Caco-2 (cell line): ENCODE measurements at regions not wholly inside any gene's neighbourhood (a gene's known extent, or its start where the extent isn't known, plus 50 kb on each side); places are given as distances from the start of the nearest gene placed in this dataset.

Experiments
- BruUV-seq: library from RNA; stranded (reverse); fragments of 400-500 nt; replicated peaks from 2 replicates; lab custom pipeline; 2021; lab: Mats Ljungman, UMichigan
- CTCF ChIA-PET: fragments of 300-600 bp; sonication (Branson Sonifier 250); formaldehyde crosslinking; loops from one replicate; lab custom pipeline; 2022; ENCODE audit warnings: antibody characterized with exemption; lab: Charles Lee
- POLR2A ChIA-PET: fragments of 300-600 bp; sonication (Branson Sonifier 250); formaldehyde crosslinking; loops from one replicate; lab custom pipeline; 2022; ENCODE audit warnings: antibody characterized with exemption; lab: Charles Lee
- DNase-seq, 2 experiments: peaks; one replicate each; pipeline versions ENCODE4 v3.0.0 to v3.0.0-alpha.2; 2020 to 2022
- H3K27me3 ChIP-seq: replicated peaks from 2 replicates; pipeline ENCODE4 v1.6.0; 2011; ENCODE audit warnings: low read length; ENCODE audit not compliant: control insufficient read depth, insufficient read depth
- H3K36me3 ChIP-seq: 2 replicates; pipeline ENCODE4 v1.5.1; 2011; ENCODE audit warnings: low read length; ENCODE audit not compliant: control insufficient read depth, insufficient read depth
- H3K4me1 ChIP-seq: fragments of 250-450 bp; sonication (Bioruptor Pico); 2 replicates; pipeline ENCODE4 v1.5.1; 2020; ENCODE audit warnings: mild to moderate bottlenecking
- H3K4me3 ChIP-seq: 2 replicates; pipeline ENCODE4 v1.5.1; 2011; ENCODE audit warnings: low read depth, mild to moderate bottlenecking, control low read depth, low read length
- H3K9me3 ChIP-seq: fragments of 250-450 bp; sonication (Bioruptor Pico); 2 replicates; pipeline ENCODE4 v1.5.1; 2020; ENCODE audit warnings: mild to moderate bottlenecking, moderate library complexity
- H3K27ac Mint-ChIP-seq: one replicate; pipeline ENCODE4 v1.8.0; 2022; ENCODE audit warnings: mixed read lengths; ENCODE audit not compliant: unreplicated experiment
- H3K27me3 Mint-ChIP-seq: one replicate; pipeline ENCODE4 v1.8.0; 2022; ENCODE audit warnings: mixed read lengths; ENCODE audit not compliant: insufficient read depth, unreplicated experiment
- H3K36me3 Mint-ChIP-seq: one replicate; pipeline ENCODE4 v1.8.0; 2022; ENCODE audit warnings: mild to moderate bottlenecking, mixed read lengths; ENCODE audit not compliant: insufficient read depth, unreplicated experiment
- H3K4me1 Mint-ChIP-seq: one replicate; pipeline ENCODE4 v1.8.0; 2022; ENCODE audit warnings: low read depth, mixed read lengths; ENCODE audit not compliant: unreplicated experiment
- H3K4me3 Mint-ChIP-seq: one replicate; pipeline ENCODE4 v1.8.0; 2022; ENCODE audit warnings: mild to moderate bottlenecking, moderate library complexity, mixed read lengths; ENCODE audit not compliant: unreplicated experiment
- H3K9me3 Mint-ChIP-seq: one replicate; pipeline ENCODE4 v1.8.0; 2022; ENCODE audit warnings: mixed read lengths; ENCODE audit not compliant: unreplicated experiment
- CTCF ChIP-seq, 2 experiments: fragments of 200-600 bp in 1 of 2; IDR thresholded peaks; 1 replicate in 1 of 2; 2 replicates in 1 of 2; pipeline versions ENCODE4 v1.5.1 to v1.8.0; 2011 to 2022; ENCODE audit warnings: antibody characterized with exemption in 1 of 2, control low read depth in 1 of 2, inconsistent platforms in 1 of 2, low read depth in 1 of 2, low read length in 1 of 2, mild to moderate bottlenecking in 1 of 2, moderate library complexity in 1 of 2; ENCODE audit not compliant: insufficient read depth in 1 of 2, severe bottlenecking in 1 of 2, unreplicated experiment in 1 of 2
- intact Hi-C: fragments of 100-400 bp; cut with micrococcal nuclease; formaldehyde crosslinking; loops from one replicate; pipeline ENCODE4 v1.10.0; 2022; ENCODE audit not compliant: unreplicated experiment

GRCh38 chr9:93822229-93822628 lies 132.9 kb downstream of the BARX1 start:
- CTCF ChIA-PET, result no interaction called here
- Histone ChIP-seq H3K4me3 (no peak overlapping the region), H3K4me1 (no peaks in the 10 kb centered on the region), H3K9me3 (no peaks in the 10 kb centered on the region), H3K27me3 (no peaks in the 10 kb centered on the region), H3K36me3 (no peaks in the 10 kb centered on the region)
- peaks cover 7% of the 10 kb centered on the region for H3K27me3 Mint-ChIP-seq
- H3K4me3 Mint-ChIP-seq, result no peak overlapping the region
- no peaks in the 10 kb centered on the region for H3K9me3 Mint-ChIP-seq
- intact Hi-C loops, result no loop called here
- no peak for TF ChIP-seq CTCF (IDR thresholded peaks at IDR 0.05; ENCODE audit: insufficient read depth in 1 of 2, low read depth in 1 of 2, low read length in 1 of 2, severe bottlenecking in 1 of 2, unreplicated experiment in 1 of 2)
- H3K4me1 Mint-ChIP-seq, result no peaks in the 10 kb centered on the region
- no peak overlapping the region for H3K27ac Mint-ChIP-seq
- no peak for DNase-seq
- BruUV-seq, result no TSS peak
- POLR2A ChIA-PET, result no interaction called here
- H3K36me3 Mint-ChIP-seq, result no peaks in the 10 kb centered on the region

- no peak overlapping the region for H3K4me3 ChIP-seq
- H3K4me3 Mint-ChIP-seq, result no peak overlapping the region
- CTCF ChIA-PET, result no interaction called here
- peaks cover 7% of the 10 kb centered on the region for H3K27me3 Mint-ChIP-seq
- no peaks in the 10 kb centered on the region for H3K36me3 Mint-ChIP-seq
- H3K27me3 ChIP-seq, result no peaks in the 10 kb centered on the region
- no peaks in the 10 kb centered on the region for H3K4me1 ChIP-seq
- no peaks in the 10 kb centered on the region for H3K9me3 Mint-ChIP-seq
- TF ChIP-seq CTCF (IDR thresholded peaks at IDR 0.05; ENCODE audit: insufficient read depth in 1 of 2, low read depth in 1 of 2, low read length in 1 of 2, severe bottlenecking in 1 of 2, unreplicated experiment in 1 of 2), result no peak
- no peak overlapping the region for H3K27ac Mint-ChIP-seq
- H3K4me1 Mint-ChIP-seq, result no peaks in the 10 kb centered on the region
- DNase-seq, result no peak
- POLR2A ChIA-PET, result no interaction called here
- no peaks in the 10 kb centered on the region for H3K36me3 ChIP-seq
- no TSS peak for BruUV-seq
- H3K9me3 ChIP-seq, result no peaks in the 10 kb centered on the region
- intact Hi-C loops, result loop anchor here (2.0 kb wide), 1 partner anchor 141 kb away; no protein-coding TSS in a partner anchor
Measured at GRCh38 chr9:93821307-93821703, 133.8 kb downstream of the BARX1 start.

DNA sequence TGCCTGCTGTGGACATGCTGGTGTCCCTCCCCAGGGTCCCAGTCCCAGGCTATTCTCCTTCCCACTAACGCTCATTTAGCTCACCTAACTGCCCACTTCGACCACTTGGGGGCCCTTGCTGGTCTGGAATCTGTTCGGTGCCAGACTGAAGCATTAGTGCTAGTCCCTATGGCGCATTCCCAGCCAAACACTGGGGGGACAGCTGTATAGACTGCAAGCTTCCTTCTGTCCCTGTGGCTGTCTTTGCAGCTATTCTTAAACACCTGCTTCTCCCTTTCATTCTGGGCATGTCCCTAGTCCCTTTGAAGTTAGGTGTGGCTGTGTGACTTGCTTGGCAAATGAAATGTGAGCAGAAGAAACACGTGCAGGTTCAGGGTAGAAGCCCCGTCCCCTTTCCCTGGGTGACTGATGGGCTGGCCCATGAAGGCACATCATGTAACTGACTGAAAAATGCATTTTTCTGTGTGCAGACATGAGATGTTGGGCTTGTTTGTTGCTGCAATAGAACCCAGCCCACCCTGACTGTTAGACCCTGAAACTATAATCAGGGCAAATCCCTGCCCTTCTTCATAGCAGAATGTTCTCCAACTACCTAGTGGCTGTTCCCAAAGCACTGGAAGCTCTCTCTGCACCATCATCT lies 134.4 kb downstream of the BARX1 start:
- Mint-ChIP-seq H3K9me3 (no peaks in the 10 kb centered on the region), H3K27me3 (peaks cover 7% of the 10 kb centered on the region), H3K4me1 (no peaks in the 10 kb centered on the region), H3K27ac (no peak overlapping the region), H3K36me3 (no peaks in the 10 kb centered on the region), H3K4me3 (no peak overlapping the region)
- Histone ChIP-seq H3K36me3 (no peaks in the 10 kb centered on the region), H3K27me3 (no peaks in the 10 kb centered on the region), H3K4me3 (no peak overlapping the region), H3K9me3 (no peaks in the 10 kb centered on the region), H3K4me1 (no peaks in the 10 kb centered on the region)
- intact Hi-C loops, result loop anchor here (2.0 kb wide), 1 partner anchor 142 kb away; no protein-coding TSS in a partner anchor
- BruUV-seq, result no TSS peak
- TF ChIP-seq CTCF (IDR thresholded peaks at IDR 0.05; ENCODE audit: insufficient read depth in 1 of 2, low read depth in 1 of 2, low read length in 1 of 2, severe bottlenecking in 1 of 2, unreplicated experiment in 1 of 2), result peak in 1 of 2 experiments; percentile 28
- DNase-seq, result peak in 1 of 2 experiments; percentile 21
- ChIA-PET POLR2A (no interaction called here), CTCF (no interaction called here)
